HG03378 (cell line): ENCODE measurements at regions not wholly inside any gene's neighbourhood (a gene's known extent, or its start where the extent isn't known, plus 50 kb on each side); places are given as distances from the start of the nearest gene placed in this dataset.
"Not testable (repeated sequence)": the region's sequence is repeated elsewhere in the genome, so short reads cannot be mapped to it uniquely, and the experiment has no call there.

Source experiments
- ATAC-seq: cut with Tn5 transposase; IDR thresholded peaks from one replicate; pipeline ENCODE4 v1.9.1; 2021; ENCODE audit warnings: mild to moderate bottlenecking, moderate library complexity; ENCODE audit not compliant: unreplicated experiment

- ATAC-seq: no peak
Observed at GRCh38 chr4:38328989-38329729, 334.8 kb upstream of the KLF3 start.

- ATAC-seq: no peak
Observed at GRCh38 chr4:38330321-38330720, 333.7 kb upstream of the KLF3 start.

- ATAC-seq: no peak
Observed at GRCh38 chr4:38330936-38331335, 333.1 kb upstream of the KLF3 start.

- ATAC-seq: no peak
Observed at GRCh38 chr4:38332699-38333098, 331.3 kb upstream of the KLF3 start.

GRCh38 chr4:38333219-38333618 is 330.8 kb upstream of the KLF3 start:
- no peak for ATAC-seq

DNA sequence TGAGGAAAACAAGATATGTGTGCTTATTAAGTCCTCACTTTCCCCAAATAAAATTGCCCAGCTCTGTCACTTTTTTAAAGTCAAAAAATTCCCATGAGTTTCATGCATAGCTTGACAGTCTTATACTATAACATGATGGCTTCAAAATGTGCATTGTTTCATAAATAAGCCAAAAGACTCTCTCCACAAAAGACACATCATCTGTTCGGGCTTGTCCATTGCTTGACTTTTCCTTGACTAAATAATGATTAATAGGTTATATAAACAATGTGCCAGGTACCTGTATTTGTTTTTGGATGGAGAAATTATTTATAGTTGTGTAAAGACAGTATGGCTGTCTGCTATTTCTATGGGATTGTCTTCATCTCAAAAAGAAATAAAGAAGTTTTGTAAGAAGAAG is 329.2 kb upstream of the KLF3 start:
- ATAC-seq: no peak

DNA sequence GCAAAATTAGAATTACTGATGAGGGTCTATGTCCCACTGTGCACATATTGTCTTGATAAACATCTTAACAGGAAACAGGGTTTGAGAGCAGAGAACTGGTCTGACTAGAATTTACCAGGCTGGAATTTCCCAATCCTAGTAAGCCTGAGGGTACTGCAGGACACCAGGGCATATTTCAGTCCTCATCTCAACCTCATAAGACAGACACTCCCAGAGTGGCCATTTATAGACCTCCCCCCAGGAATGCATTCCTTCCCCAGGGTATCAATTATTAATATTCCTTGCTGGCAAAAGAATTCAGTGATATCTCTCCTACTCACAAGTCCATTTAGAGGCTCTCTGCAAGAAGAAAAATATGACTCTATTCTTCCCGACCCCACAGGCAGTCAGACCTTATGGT is 325.1 kb upstream of the KLF3 start:
- not testable (repeated sequence) for ATAC-seq

DNA sequence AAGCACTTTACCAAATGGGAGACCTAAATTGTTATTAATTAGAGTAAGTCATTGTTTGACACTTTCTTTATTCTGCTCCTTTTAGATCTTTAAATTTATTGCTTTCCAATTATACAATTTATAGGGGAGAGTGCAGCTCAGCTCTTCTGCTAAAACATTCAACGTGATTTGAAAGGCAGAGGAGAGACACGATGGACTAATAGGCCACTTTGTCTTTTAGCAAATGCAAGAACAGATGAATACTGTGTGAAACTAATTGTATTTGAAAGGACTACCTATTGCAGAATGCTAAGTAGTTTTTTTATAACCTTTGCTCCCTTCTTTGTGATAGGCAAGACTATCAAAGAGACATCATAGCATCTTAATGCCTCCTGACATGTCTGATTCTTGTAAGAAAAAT is 320.4 kb upstream of the KLF3 start:
- ATAC-seq: no peak

DNA sequence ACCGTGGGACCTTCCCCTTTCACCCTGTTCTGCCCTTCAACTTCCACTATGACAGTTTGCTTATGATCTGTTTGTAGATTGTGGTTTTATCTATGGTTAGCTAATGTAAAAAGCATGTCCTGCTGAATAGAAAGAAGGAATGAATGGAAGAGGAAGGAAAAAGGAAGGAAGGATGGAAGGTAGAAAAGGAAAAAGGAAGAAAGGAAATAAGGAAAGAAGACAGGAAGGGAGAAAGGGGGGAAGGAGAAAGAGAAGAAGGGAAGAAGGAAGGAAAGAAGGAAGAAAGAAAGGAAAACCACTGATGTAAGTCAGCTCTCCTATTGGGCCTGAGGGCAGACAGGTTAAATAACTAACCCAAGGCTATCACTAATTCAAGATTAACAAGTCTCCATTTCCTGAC is 319.1 kb upstream of the KLF3 start:
- no peak for ATAC-seq

DNA sequence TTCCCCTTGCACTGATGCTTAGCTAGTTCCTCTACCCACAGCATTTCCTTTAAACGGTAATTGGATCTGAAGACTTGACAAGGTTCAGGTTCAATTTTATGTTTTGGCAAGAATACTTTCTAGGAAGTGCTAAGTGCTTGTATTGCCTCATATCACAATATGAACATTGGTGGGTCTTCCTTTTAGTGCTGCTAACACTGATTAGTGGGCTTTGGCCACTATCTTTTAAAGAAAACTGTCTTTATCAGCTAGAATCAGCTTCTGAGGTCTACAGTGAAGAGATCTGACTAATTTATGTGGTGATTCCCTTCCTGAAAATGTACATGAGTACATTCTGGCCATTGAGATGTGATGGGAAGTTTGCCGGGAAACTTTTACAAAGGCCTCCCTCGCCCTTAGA is 316.7 kb upstream of the KLF3 start:
- no peak for ATAC-seq

DNA sequence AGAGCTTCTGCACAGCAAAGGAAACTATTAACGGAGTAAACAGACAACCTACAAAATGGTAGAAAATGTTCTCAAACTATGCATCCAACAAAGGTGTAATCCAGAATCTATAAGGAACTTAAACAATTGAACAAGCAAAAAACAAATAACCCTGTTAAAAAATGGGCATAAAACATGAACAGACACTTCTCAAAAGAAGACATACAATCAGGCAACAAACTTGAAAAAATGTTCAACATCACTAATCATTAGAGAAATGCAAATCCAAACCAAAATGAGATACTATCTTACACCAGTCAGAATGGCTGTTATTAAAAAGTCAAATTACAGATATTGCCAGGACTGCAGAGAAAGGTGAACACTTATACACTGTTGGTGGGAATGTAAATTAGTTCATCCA is 309.6 kb upstream of the KLF3 start:
- ATAC-seq: no peak

GRCh38 chr4:38354872-38355271 is 309.1 kb upstream of the KLF3 start:
- no peak for ATAC-seq

DNA sequence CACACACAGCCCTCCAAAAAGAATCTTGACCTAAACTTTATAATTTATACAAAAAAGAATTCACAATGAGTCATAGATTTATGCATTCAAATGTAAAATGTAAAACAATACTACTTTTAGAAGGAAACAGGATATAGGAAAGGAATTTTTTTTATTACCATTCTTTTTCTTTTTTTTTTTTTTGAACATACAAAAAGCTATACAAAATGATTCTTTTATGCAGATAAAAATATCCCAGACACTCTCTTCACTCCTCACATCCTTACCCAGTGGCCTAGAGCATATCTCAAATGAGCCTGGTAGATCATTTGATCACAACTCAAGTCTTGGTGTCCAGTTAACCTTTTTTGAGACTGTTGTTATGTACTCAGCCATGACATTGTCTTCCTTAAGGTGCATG is 307.3 kb upstream of the KLF3 start:
- no peak for ATAC-seq

DNA sequence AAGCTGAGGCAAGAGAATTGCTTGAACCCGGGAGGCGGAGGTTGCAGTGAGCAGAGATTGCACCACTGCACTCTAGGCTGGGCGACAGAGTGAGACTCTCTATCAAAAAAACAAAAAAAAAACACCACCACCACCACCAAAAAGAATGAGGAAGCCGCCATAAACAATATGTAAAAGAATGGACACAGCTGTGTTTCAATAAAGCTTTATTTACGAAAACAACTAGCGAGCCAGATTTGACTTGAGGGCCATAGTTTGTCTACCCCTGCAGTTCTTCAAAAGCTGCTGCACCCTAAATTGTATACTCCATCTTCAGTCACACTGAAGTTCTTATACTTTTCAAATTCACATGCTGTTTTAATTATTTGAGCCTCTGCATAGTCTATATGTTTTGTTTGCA is 306.5 kb upstream of the KLF3 start:
- no peak for ATAC-seq

DNA sequence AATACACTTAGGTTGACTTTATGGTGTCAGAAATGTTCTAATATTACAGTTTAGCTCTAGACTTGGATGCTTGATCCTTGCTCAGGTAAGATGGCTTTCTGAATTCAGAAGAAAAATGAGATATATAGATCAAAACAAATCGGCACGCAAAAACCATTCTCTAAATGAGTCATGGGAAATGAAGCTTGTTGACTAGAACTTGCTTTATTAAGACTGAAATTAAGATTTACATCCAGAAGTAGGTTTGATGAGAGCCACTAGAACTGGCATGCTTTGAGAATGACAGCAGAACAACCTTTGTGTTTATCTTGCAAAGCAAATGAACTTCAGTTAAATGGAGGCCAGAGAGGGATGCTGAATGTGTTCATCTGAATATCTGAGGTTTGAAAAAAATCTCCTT is 304.9 kb upstream of the KLF3 start:
- ATAC-seq: no peak

DNA sequence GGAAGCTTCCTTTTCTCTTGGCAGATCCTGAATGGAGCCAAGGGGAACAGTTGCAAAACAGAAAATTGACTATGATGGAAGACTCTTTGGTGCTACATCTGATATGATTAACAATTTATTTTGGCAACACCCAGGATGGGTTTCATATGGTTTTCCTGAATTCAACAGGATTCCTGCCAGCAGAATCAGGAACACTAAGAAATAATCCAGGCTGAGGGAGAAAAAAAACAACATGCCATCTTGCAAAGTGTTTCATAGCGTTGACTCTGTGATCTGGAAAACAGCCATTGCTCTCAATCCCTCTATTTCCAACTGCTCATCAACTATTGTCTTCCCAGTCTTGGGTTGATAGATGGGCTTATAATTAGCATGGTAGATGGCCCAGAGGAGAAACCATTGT is 303.8 kb upstream of the KLF3 start:
- ATAC-seq: no peak

DNA sequence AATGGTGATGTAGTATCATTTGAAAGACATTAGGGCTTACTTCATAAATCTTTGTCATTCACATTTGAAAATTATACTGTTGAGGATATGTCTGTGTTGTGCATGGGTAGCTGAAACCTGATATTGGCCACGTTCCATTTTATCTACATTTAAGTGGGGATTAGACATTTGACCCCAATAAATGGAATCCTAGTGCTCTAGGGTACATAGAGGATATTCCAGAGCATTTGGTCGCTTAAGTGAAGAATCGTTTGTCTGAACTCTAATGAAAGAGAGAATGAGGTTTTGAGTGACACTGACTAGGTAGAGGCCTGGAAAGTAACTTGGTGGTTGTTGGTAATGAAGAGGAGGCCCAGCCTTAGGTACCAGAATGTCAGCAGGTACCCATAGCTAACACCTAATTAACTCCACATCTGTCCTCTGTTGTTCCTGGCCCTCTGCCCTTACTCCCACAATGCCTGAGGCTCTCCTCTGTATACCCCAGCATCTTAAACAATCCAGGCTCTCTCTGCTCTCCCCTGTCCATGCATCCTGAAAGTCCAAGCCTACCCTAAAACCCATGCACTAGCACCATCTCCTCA is 299.5 kb upstream of the KLF3 start:
- no peak for ATAC-seq

GRCh38 chr4:38365261-38365660 is 298.7 kb upstream of the KLF3 start:
- ATAC-seq: no peak

- ATAC-seq: no peak
Observed at GRCh38 chr4:38365748-38366310, 298.2 kb upstream of the KLF3 start.

- ATAC-seq: no peak
Observed at GRCh38 chr4:38366456-38366855, 297.5 kb upstream of the KLF3 start.

- ATAC-seq: no peak
Observed at GRCh38 chr4:38366997-38367396, 297.0 kb upstream of the KLF3 start.

DNA sequence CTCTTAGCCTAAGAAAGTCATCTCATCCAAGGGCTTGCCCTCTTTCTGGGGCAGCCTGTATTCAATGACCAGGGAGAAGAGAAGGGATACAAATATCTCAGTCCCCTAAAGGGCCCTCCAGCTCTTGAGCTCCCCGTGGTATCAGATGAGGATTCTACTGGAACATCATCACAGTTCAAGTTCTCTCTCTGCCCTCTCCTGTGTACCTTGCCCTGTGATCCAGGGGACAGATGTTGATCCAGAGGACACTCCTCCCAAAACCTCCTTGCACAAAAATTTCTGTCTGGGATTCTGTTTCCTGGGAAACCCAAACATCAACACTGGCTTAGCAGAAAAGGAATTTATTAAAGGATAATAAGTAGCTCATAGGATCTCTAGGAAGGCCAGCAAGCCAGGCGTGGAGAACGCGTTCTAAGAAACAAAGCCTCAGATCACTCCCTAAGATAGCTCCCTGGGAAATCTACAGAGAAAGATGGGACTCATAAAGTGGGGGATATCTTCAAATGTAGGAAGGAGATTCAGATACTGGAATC is 296.3 kb upstream of the KLF3 start:
- no peak for ATAC-seq
